CD4-positive, alpha-beta T cell treated with Interleukin-10 for 1 hour (primary cell): ENCODE measurements at regions not wholly inside any gene's neighbourhood (a gene's known extent, or its start where the extent isn't known, plus 50 kb on each side); places are given as distances from the start of the nearest gene placed in this dataset.
"Not testable (repeated sequence)": the region's sequence is repeated elsewhere in the genome, so short reads cannot be mapped to it uniquely, and the experiment has no call there.

ENCODE experiments used
- DNase-seq: peaks from one replicate; pipeline ENCODE4 v3.0.0-alpha.2; 2020

DNA sequence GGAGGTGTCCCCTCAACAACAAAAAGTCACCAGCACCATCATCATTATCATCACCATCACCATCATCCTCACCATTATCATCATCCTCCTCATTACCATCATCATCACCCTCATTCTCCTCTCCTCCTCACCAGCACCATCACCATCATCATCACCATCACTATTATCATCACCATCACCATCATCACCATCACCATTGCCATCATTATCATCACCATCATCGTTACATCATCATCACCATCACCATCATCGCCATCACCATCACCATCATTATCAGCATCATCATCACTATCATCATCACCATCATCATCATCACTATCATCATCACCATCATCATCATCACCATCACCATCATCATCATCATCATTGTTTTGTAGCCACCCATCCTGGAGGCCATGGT, 212.6 kb downstream of the MN1 start:
- DNase-seq: no peak

DNA sequence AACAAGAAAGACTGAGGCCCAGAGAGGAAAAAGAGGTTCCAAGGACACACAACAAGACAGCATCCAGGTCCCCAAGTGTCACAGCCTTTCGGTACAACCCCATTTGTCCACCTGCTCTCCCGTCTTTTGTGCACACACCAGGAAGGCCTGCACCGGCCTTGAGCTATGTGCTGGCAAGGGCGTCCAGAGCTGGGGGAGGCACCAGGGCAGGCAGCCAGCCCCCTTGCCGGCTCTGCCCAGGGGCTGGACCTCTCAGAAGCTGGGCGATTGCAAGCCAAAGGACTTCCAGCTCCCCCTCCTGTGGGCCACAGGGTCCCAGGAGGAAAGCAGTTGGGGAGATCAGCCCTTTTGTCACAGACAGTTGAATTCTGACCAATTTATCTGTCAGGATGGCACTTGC, 210.5 kb downstream of the MN1 start:
- DNase-seq: no peak

GRCh38 chr22:27593378-27593777, 208.2 kb downstream of the MN1 start:
- no peak for DNase-seq

- DNase-seq: no peak
These were observed 207.5 kb downstream of the MN1 start for GRCh38 chr22:27594020-27594419.

DNA sequence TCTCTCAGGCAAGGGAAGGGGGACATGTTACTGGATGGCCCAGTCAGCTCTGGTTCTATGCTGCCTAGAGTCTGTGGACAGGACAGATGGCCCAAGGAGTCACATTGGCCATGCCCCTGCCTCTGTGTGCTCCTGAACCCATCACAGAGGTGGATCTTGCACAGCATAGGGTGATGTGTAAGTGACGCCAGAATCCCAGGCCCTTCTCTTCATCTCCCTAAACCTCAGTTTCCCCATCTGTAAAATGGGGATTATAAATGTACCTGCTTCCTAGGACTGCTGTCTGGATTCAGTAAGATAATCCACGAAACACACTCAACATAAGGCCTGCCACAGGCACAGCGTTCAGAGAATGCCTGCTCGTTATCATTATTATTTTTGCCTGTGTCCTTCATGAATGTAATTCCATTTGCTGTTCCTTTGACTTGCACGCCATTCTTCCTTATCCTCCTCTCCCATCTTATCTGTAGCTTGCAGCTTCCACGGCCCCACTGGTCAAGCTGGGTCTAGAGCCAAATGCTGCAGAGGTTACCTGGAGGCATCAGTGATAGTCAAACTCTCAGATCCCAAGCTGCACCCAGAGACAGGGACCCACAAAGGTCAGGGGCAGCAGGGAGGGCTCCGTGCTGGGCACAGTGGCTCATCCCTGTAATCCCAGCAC, 207.0 kb downstream of the MN1 start:
- DNase-seq: no peak

DNA sequence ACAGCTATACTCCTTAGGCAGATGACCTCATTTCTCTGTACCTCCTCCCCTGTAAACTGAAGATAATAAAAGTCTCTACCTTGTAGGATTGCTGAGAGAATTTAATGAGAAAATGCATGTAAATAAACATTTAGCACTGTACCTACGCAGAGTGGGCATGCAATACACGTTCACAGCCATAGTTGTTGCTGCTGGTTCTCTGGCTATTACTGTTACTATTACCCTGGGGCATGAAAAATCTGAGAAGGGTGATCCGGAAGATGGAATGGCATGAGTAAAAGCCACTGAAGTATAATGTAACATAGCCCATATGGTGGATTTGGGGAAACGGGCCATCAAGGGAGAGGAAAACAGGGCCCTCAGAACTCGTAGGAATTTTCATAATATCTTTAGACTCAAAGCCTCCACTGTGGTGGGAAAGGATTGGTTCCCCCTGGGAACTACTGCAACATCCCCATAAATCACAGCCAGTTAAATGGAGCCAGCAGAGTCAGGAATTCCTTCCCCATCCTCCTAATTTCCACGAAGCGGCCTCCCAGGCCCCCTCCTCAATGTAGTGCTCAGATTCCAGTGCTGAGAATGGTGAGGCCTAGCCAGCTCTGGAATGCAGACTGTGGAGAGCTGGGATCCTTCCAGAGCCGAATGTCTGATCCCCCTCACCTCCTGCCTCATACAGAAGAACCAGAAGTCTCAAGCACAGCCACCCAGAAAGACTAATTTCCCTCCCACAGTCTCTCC, 205.3 kb downstream of the MN1 start:
- DNase-seq: no peak

DNA sequence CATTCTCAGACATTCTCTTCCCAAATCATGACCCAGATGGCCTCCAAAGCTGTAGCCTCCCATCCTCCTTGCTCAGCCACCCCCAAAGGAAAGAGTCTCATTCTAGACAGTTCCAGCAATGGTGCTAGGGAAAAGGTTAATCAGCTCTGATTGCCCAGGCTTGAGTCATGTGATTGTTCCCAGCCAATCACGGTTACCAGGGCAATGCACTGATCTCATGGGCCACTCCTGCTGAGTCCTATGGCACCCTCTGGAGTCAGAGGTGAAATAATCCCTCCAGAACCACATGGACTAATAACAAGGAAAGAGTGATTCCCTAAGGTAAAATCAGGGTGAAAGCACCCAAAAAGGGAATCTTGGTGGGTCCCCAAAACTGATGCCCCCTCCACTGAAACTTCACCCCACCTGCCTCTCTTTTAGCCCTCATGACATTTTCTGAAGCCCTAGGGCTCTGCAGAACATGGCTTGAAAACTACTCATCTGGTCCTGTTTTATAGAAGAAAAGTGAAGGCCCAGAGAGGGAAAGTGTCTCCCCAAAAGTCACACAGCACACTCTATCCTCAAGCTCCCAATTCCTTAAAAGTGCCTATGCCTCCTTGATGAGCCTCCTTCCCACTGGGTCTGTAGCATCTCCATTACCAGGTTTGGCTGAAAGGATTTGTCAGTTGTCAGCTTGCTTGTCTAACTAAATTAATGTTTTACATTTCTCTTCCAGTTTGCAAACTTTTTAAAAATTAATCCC, 203.7 kb downstream of the MN1 start:
- DNase-seq: no peak

DNA sequence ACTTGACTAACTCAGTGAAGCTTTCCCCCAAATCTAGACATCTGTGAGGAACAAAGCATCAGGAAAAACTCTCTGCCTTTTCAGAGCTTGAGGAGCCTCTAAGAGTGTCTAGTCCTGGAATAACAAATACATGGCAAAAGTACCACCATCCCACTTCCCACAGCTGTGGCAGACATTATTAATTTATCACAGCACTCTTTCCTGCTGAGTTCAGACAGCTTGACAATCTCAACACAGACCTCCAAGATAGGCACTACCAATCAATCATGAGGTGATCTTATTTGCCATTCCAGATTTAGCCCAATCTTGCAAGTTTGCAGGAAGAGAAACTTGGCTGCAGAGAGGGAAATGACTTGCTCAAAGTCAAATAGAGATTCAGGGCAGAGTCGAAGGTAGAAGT, 202.8 kb downstream of the MN1 start:
- DNase-seq: no peak

GRCh38 chr22:27601195-27601594, 200.4 kb downstream of the MN1 start:
- no peak for DNase-seq

DNA sequence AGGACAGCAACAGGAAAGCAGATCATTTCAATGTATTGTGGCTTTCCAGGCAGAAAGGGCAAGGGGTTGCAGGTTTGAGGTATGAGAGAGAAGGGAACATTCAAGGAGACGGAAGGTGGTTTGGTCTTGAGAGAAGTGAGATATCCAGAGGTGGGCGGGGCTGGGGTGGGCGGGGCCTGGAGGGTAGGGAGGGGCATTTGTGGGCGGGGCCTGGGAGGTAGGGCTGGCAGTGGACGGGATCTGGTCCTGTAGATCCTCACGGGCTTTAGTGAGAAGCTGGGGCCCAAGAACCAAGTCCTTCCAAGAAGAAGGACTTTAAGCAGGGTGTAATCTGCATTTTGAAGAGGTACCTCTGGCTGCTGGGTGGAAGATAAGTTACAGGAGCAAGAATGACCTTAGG, 199.2 kb downstream of the MN1 start:
- no peak for DNase-seq

DNA sequence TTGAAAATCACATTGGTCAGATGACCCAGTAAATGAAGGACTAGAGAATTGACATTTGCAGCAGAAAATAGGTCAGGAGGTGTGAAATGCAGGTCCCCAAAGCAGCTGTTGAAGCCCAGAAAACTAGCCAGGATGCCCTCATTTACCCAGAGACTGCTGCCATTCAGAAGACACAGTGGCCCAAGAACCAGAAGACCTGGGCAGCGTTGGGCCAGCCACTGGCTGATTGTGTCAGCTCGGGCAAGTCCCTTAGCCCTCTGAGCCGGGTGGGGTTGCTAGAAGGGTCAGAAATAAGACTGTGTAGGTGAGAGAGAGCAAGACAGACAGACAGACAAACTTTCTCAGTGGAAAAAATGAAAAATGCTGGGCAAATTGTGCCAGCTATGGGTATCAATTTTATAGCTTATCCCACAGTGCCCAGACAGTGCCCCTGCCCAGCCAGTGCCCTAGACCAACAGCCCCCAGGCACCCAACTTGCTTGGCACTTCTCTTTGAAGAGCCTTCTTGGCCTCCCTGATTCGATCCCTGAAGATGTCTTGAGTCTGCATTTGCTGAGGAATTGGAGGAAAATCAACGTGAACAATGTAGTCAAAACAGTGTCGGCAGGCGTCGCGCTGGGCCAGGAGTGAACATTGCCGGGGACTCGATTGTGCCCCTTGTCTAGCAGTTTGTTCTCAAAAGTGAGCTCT, 198.3 kb downstream of the MN1 start:
- no peak for DNase-seq

GRCh38 chr22:27603800-27604144, 197.8 kb downstream of the MN1 start:
- DNase-seq: no peak

GRCh38 chr22:27605390-27605789, 196.2 kb downstream of the MN1 start:
- no peak for DNase-seq

- DNase-seq: not testable (repeated sequence)
These were observed 193.8 kb downstream of the MN1 start for GRCh38 chr22:27607750-27608149.

- DNase-seq: no peak
These were observed 192.1 kb downstream of the MN1 start for GRCh38 chr22:27609451-27609888.

- DNase-seq: not testable (repeated sequence)
These were observed 191.4 kb downstream of the MN1 start for GRCh38 chr22:27610164-27610563.

DNA sequence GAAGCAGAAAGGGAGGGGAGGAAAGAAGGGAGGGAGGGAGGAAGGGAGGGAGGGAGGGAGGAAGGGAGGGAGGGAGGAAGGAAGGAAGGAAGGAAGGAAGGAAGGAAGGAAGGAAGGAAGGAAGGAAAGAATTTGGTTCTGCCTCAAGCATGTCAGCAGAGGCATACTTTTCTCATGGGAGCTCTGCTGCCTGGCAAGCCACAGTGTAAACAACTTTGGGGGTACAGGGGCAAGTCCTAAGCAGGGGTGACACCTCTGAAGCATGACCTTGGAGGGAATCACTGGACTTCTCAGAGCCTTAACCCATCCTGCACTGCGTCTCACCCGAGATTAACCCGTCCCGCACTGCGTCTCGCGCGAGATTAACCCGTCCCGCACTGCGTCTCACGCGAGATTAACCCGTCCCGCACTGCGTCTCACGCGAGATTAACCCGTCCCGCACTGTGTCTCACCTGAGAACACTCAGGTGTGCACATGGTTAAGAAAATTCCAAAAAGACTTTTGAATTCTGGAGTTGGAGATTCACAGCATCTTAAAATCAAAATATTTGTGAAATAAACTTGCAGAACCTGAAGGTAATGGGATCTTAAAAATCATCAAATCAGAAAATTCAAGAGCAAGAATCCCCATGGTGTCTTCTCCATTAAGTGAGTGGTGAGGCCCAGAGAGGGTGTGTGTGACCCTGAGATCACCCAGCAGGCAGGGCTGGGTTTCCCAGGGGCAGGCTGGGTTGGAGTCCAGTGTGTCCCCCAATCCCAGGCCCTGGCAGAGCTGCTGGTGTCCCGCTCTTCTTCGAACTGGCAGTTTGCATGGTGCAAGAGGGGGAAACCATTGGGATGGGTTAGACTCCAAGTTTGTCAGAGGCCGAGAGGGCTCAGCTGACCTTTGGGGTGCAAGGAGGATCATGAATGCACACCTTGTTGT, 190.4 kb downstream of the MN1 start:
- no peak for DNase-seq

DNA sequence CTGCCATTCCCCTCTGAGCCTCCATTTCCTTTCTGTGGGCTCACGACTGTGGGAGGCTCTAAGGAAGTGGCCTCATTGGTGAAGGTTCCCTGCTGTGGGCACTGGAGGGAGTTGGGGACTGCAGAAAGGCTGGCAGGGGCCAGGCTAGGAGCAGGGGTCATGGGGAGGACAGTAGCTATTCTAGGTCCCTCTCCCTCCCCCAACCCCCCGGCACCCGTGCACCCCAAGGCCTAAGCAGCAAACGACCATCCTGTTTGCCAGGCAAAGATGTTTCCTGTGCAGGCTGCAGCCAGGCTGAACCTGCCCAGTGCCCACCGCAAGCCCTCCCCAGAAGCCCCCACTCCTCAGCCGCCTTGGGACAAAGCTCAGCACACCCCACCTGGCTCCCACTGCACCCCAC, 189.4 kb downstream of the MN1 start:
- DNase-seq: no peak

- DNase-seq: no peak
These were observed 188.2 kb downstream of the MN1 start for GRCh38 chr22:27613099-27614005.

DNA sequence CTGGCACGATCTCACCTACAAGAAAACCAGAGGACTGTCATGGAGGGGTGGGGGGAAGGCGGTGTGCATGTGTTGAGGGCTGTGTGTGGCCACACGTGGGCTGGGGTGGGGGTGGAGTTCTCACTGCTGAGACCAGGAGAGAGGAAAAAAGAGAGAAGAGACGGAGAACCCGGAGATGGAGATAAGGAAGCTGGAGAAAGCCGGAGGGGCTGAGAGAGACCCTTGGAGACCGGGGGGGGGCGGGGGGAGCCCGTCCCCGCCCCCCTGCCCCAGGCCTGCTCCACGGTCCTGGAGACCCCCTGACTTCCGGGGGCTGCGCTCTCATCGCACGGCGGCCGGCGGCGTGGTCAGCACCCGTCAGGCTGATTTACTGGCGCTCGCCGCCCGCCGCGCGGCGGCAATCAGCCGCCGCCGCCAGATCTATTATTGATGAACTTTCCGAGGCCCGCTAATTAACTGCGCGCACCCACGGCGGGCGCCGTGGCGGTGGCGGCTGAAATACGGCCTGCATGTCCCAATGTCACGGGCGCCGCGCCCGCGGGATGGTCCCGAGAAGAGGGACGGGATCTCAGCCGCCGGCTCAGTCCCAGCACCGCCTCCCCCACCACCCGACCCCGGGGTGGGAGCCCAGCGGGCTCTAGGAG, 187.4 kb downstream of the MN1 start:
- DNase-seq: no peak

- DNase-seq: no peak
These were observed 186.9 kb downstream of the MN1 start for GRCh38 chr22:27614650-27615007.
